ENCODE measurements at regions not wholly inside any gene's neighbourhood (a gene's known extent, or its start where the extent isn't known, plus 50 kb on each side); places are given as distances from the start of the nearest gene placed in this dataset.

GRCh38 chr10:44439239-44439957 is 54.5 kb upstream of the CXCL12 start:
- TF ChIP-seq, protein P1, sequence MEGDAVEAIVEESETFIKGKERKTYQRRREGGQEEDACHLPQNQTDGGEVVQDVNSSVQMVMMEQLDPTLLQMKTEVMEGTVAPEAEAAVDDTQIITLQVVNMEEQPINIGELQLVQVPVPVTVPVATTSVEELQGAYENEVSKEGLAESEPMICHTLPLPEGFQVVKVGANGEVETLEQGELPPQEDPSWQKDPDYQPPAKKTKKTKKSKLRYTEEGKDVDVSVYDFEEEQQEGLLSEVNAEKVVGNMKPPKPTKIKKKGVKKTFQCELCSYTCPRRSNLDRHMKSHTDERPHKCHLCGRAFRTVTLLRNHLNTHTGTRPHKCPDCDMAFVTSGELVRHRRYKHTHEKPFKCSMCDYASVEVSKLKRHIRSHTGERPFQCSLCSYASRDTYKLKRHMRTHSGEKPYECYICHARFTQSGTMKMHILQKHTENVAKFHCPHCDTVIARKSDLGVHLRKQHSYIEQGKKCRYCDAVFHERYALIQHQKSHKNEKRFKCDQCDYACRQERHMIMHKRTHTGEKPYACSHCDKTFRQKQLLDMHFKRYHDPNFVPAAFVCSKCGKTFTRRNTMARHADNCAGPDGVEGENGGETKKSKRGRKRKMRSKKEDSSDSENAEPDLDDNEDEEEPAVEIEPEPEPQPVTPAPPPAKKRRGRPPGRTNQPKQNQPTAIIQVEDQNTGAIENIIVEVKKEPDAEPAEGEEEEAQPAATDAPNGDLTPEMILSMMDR (IDR thresholded peaks at IDR 0.05) = no peak
- no peak for TF ChIP-seq EZH2 (IDR thresholded peaks at IDR 0.05; ENCODE audit: borderline replicate concordance, insufficient read depth, low read depth, low read length, poor library complexity, severe bottlenecking)

All from B cell (primary cell).